ENCODE measurements at regions not wholly inside any gene's neighbourhood (a gene's known extent, or its start where the extent isn't known, plus 50 kb on each side); places are given as distances from the start of the nearest gene placed in this dataset.

DNA sequence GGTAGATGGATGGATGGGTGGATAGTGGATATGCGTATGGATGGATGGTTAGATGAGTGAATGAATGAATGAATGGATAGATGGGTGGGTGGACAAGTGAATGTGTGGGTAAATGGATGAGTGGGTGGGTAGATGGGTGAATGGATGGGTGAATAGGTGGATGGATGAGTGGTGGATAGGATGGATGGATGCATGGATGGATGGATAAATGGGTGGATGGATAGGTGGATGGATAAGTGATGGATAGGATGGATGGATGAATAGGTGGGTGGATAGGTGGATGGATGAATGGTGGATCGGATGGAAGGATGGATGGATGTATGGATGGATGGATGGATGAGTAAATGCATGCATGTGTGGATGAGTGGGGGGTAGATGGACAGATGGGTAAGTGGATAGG is 169.3 kb downstream of the ACKR3 start:
- DNase-seq (ENCODE audit: low read depth in 1 of 2, low spot score in 2 of 2) (no peak), FAIRE-seq (no peak)
- no peaks in the 10 kb centered on the region for H3K27me3 ChIP-seq (replicated peaks in 1 of 4; ENCODE audit: control insufficient read depth in 3 of 4, extremely low read depth in 1 of 4, insufficient read depth in 3 of 4, low read length in 3 of 4)
- no peaks in the 10 kb centered on the region for H3K9me3 ChIP-seq (ENCODE audit: insufficient read depth in 2 of 2, low read depth in 1 of 2, low read length in 1 of 2)
- WGBS, 2 experiments (ENCODE audit: extremely low coverage in 1 of 2, insufficient coverage in 1 of 2, insufficient read length in 1 of 2, insufficient replicate concordance in 2 of 2, low coverage in 1 of 2, low lambda C conversion rate in 2 of 2, missing lambda C conversion rate in 1 of 2): 93 to 100% methylated on average over 2 of the region's 2 CpGs
- H4K20me1 ChIP-seq (replicated peaks in 1 of 2; ENCODE audit: control insufficient read depth in 1 of 2, insufficient read depth in 2 of 2, low read length in 2 of 2): peaks cover 0 to 2% of the 10 kb centered on the region in 2 experiments
- POLR2A ChIA-PET (ENCODE audit: partially characterized antibody): no interaction called here
- no peak overlapping the region for H3K14ac ChIP-seq (ENCODE audit: insufficient read length)
- no peak overlapping the region for H2AK5ac ChIP-seq (ENCODE audit: low read depth, low read length)
- H3K4ac ChIP-seq (replicated peaks; ENCODE audit: insufficient read length, low read depth, low read length): no peak overlapping the region
- no peaks in the 10 kb centered on the region for H3K36me3 ChIP-seq (ENCODE audit: control insufficient read depth in 2 of 4, insufficient read depth in 4 of 4, low read length in 3 of 4)
- H2BK5ac ChIP-seq (ENCODE audit: low read depth, low read length): no peak overlapping the region
- H3K4me1 ChIP-seq (replicated peaks in 1 of 4; ENCODE audit: control insufficient read depth in 3 of 4, insufficient read depth in 4 of 4, low read length in 3 of 4): no peaks in the 10 kb centered on the region
- H3K27ac ChIP-seq (ENCODE audit: low read depth, low read length): no peak overlapping the region
- no peak overlapping the region for H3K9ac ChIP-seq (replicated peaks in 1 of 4; ENCODE audit: extremely low read depth in 1 of 4, low read depth in 3 of 4, low read length in 3 of 4)
- H3K56ac ChIP-seq (replicated peaks; ENCODE audit: insufficient read length, low read depth, low read length): peak overlapping the region; percentile 75
- no peaks in the 10 kb centered on the region for H3K79me1 ChIP-seq (ENCODE audit: low read depth, low read length)
- no peak overlapping the region for H4K8ac ChIP-seq (ENCODE audit: extremely low read depth, insufficient read depth, low read length)
- TF ChIP-seq HDAC2 (IDR thresholded peaks at IDR 0.05; ENCODE audit: borderline replicate concordance in 1 of 2, low read depth in 2 of 2, low read length in 2 of 2): no peak
- TF ChIP-seq SP4 (IDR thresholded peaks at IDR 0.05; ENCODE audit: low read length): no peak
- TF ChIP-seq CHD1 (IDR thresholded peaks at IDR 0.05; ENCODE audit: low read depth, low read length): no peak
- no peak for TF ChIP-seq MAX (IDR thresholded peaks at IDR 0.05)
- TF ChIP-seq TAF1 (IDR thresholded peaks at IDR 0.05; ENCODE audit: low read depth, low read length): no peak
- no peak for TF ChIP-seq TAF7 (optimal IDR thresholded peaks at IDR 0.05; ENCODE audit: borderline replicate concordance, low read depth, low read length)
- no peak for TF ChIP-seq SIN3A (conservative IDR thresholded peaks at IDR 0.05 in 1 of 2, IDR thresholded peaks at IDR 0.05 in 1 of 2; ENCODE audit: low read depth in 1 of 2, low read length in 2 of 2)
- H3K79me2 ChIP-seq (ENCODE audit: control insufficient read depth in 1 of 2, insufficient read depth in 2 of 2, low read length in 2 of 2): no peaks in the 10 kb centered on the region
- no peak overlapping the region for H3K4me2 ChIP-seq (ENCODE audit: insufficient read depth in 1 of 2, low read depth in 2 of 2, low read length in 2 of 2)
- H3K23me2 ChIP-seq (ENCODE audit: low read depth, low read length): peaks cover 9% of the 10 kb centered on the region; the same call in 1 of the 2 replicates
- no peak overlapping the region for H2BK120ac ChIP-seq (replicated peaks; ENCODE audit: low read depth, low read length)
- H4K91ac ChIP-seq (replicated peaks; ENCODE audit: insufficient read length, low read length): no peak overlapping the region
- CTCF ChIA-PET (ENCODE audit: partially characterized antibody): interaction anchor here (0.7 to 1.0 kb wide), 2 partner anchors 30 to 320 kb away, joined by 3 read pairs; no protein-coding TSS in a partner anchor
- no peak overlapping the region for H2BK12ac ChIP-seq (ENCODE audit: low read depth, low read length)
- H2BK20ac ChIP-seq (ENCODE audit: low read length): no peak overlapping the region
- no peak overlapping the region for H2BK15ac ChIP-seq (ENCODE audit: low read length)
- H3K4me3 ChIP-seq (ENCODE audit: extremely low read depth in 1 of 4, insufficient read depth in 2 of 4, low read depth in 3 of 4, low read length in 4 of 4): no peak overlapping the region
- no peak overlapping the region for H3K18ac ChIP-seq (ENCODE audit: extremely low read depth, low read length)
- H3K23ac ChIP-seq (ENCODE audit: insufficient read length): no peak overlapping the region
- H2AFZ ChIP-seq (ENCODE audit: low read length): no peak overlapping the region
- H4K5ac ChIP-seq (ENCODE audit: insufficient read length, low read depth, low read length): no peak overlapping the region

Measured in H1 (cell line).